NCI-H2227 treated with DMSO at 0.1 percent for 48 hours (cell line): ENCODE measurements at regions not wholly inside any gene's neighbourhood (a gene's known extent, or its start where the extent isn't known, plus 50 kb on each side); places are given as distances from the start of the nearest gene placed in this dataset.

ENCODE experiments used
- DNase-seq: peaks from one replicate; lab custom pipeline; 2025; lab: John Stamatoyannopoulos, UW

- DNase-seq, result no peak
Measured at GRCh38 chr4:4772534-4772933, 86.9 kb upstream of the MSX1 start.

DNA sequence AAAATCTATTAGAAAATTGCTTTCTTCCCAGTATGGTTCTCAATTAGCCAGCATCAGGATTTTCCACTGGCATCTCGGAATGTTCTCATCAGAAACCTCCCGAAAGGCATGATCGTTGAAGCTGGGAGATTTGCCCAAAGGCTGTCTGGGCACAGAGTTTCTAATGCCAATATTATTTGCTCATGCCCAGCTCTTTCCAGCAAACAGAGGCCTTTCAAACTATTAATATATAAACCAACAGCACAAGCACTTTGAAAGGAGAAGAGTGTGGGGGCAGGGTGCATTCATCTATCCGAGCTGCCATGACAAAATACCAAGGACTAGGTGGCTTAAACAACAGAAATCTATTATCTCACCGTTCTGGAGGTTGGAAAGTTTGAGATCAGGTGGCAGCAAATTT, 88.3 kb upstream of the MSX1 start:
- DNase-seq, result no peak

DNA sequence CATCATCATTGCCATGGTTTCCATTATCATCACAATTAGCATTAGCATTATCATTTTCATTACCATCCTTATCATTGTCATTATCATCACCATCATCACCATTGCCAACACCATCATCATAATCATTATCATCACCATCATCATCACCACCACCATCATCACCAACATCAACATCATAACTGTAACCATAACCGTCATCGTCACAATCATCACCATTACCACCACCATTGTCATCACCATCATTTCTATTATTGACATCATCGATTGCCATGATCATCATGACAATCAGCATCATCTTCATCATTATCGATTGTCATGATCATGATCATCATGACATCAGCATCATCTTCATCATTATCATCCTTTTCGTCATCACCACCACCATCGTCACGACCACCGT, 88.9 kb upstream of the MSX1 start:
- no peak for DNase-seq

DNA sequence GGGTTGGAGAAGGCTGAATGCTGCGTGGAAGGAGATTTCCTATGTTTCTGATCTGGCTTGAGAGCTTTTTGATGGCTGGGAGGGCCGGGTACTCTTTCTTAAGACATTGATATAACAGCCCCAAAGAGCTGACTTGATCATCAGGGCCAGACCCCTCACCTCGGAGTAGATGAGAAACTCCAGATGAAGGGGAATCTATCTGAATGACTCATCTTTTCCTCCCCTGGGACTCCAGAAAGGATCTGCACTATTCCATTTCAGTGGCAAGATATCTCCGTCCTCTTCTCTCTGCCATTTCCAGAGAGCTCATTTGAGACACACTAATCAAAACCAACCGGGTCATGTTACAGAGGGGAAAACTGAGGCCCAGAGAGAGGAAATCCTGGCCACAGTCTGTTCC, 92.9 kb upstream of the MSX1 start:
- DNase-seq, result no peak

DNA sequence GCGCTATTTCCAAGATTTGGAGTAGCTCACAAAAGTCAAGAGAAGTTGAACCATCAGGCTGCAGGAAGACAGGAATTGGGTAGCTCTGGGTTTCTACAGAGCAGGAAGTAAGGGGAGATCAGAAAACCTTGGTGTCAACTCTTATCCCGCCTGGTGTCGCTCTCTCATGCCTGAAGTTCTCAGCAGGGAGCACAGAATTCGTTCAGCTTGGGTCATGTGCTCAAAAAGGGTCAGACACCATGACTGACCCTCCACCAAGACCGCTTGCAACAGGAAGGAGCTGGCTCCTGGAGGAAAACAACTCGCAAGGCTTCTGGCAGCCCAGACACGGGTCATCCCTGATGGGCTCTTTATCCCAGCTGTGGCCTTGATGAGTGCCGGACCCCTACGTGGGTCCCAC, 93.7 kb upstream of the MSX1 start:
- DNase-seq, result no peak

GRCh38 chr4:4764558-4764905, 94.9 kb upstream of the MSX1 start:
- DNase-seq, result no peak

DNA sequence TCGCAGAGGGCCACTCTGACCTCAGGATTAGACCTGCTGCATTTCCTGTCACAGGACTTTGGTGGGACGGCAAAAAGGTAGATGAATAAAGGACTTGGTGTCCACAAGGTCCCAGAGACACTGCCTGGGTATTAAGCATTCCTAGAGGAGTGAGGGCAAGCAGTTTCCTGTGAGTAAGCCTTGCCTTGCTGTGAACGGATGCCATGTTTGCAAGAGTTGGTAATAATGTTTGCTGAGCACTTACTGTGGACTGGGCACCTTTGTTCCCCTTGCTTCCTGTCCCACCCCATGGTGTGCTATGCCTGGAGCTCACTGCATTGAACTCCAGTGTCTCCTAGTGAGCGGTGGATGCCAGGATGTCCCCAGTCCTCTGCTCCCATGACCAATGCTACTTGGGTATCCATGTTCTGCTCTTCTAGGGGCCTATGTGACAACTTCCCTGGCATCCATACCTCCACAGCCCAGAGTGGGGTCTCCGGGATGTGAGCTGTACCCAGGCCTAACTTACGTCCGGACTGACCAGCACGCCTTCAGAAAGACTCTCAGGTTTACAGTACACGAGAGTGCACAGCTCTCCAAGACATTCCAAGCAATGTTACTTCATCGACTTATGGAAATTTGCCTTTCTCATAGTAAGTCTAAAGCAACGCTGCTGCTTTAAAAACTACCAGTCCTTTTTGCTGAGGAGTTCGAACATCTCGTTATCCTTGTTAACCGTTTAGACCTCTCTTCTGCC, 95.5 kb upstream of the MSX1 start:
- no peak for DNase-seq

DNA sequence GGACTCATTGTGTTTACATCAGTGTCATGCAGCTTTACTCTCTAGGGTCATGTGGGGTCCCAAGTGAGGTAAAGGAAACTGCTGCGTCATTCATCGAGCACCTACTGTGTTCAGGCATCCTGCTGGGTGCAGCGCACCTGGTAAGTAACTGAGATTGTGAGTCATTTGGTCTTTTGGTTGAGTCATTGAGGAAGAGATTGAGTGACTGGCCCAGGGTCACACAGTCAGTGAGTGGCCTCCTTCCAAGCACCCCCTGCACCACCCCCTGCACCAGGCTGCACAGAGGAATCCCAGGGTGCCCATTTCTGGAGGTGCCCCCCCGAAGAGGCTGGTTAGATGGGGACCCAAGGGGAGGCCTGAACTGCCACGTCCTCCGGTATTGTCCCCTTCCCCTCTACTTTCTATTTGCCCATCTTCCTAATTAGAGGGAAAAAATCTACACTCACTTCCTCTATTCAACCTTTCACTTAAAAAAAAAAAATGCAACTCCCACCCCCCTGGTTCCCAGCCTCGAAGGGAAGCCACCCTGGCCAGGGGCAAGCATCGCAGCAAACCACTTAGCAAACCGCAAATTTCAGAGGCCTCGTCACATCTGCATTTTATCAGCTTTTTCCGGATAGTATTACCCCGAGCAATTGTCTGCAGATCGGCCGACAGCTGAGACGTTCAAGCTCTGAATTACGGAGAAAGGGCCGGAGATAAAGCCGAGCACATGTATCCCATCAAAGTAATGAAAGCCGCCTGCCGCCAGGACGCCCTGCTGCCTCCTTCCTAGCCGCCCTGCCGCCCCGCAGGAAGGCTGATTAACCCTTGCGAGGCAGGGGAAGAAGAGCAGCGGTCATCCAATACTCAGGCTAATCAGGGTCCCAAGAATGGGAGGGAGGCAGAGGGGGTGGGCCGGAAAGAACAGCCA, 96.3 kb upstream of the MSX1 start:
- no peak for DNase-seq

DNA sequence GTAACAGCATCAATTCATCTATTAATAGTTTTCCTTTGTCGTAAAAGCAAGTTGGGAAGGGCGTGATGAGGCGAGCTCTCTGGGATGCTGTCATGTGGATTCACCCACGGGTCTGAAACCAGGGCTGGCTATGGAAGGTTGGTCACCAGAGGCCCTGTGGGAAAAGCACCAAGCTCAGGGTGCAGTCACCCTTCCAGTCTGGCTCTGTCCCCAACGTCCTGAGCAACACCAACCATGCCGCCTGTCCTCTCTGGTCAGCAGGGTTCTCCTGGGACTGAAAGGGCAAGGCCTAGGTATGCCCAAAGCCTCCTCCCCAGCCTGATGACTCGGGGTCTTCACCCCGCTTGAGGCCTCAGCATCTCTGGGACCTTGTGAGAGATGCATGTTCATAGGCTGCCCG, 97.2 kb upstream of the MSX1 start:
- DNase-seq, result no peak

GRCh38 chr4:4761128-4761982, 98.1 kb upstream of the MSX1 start:
- peak; percentile 32 for DNase-seq

DNA sequence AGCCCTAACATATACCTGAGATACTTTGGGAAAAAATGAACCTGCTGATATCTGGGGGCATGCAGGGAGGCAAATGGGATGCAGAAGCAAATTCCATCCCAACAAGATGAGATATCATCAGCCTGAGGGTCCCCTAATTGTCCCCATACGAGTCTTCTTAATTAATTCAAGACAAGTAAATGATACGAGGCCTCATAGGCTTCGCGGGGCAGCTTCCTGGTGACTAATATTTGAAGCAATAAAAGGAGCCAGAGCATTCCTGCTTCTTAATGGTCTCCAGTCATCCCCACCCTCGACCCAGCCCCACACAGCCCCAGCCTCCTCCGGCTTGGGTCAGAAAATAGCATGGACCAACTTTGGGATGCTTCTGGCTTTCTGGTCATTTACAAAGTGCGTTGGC, 99.6 kb upstream of the MSX1 start:
- no peak for DNase-seq

DNA sequence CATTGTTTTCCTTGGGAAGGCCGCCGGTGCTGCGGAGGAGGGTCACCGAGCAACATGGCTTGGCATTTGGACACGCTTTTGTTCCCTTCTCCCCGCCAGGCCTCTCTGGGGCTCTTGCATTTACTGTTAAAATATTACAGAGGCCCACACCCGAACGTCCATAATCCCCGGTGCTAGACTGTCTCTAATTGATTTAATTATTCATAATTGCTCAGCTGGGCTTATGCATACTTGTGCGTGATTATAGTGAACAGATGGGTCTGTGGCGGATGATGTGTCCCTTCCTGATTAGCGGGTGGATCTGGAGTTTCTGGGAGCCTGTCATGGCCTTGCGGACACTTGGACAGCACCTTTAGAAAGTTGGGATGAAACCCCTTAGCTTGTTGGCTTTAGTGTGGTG, 100.2 kb upstream of the MSX1 start:
- no peak for DNase-seq

DNA sequence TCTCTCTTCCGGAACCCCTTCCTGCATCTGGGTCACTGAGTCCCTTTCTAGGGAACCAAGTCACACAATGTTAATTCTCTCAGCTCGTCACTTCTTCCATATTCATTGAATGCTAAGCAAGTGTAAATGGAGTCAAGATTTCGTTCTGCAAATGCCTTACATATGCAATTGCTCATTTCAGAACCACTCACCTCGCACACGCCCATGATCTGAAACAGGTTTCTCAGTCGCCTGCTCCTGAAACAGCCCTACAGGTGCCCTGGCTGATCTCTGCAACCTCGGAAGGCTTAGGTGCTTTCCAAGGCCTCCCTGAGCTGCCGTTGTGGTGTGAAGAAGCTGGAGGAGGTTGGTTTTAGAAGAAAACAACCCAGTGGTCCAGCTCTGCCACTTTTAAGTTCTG, 100.8 kb upstream of the MSX1 start:
- DNase-seq, result no peak

GRCh38 chr4:4755306-4755705, 104.2 kb upstream of the MSX1 start:
- DNase-seq, result no peak

DNA sequence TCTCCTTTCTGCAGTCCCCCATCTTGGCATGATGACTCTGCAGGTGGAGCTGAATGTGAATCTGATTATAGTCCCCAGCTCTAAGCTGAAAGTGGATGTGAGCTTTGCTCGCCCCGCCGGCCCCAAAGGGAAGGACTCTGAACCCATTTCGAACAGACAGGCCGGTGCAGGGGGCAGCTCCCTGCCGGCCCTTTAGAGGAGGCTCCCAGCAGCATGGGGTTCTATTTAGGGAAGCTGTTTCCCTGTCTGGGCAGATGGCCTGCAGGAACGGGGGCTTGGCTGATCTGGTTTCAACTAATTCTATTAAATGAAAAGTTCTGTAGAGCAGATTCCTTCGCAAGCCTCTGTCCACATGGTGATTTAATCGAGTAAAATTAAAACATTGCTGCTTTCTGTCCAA, 104.8 kb upstream of the MSX1 start:
- DNase-seq, result no peak

- no peak for DNase-seq
Measured at GRCh38 chr4:4753643-4754042, 105.8 kb upstream of the MSX1 start.

- no peak for DNase-seq
Measured at GRCh38 chr4:4752576-4753401, 106.7 kb upstream of the MSX1 start.

DNA sequence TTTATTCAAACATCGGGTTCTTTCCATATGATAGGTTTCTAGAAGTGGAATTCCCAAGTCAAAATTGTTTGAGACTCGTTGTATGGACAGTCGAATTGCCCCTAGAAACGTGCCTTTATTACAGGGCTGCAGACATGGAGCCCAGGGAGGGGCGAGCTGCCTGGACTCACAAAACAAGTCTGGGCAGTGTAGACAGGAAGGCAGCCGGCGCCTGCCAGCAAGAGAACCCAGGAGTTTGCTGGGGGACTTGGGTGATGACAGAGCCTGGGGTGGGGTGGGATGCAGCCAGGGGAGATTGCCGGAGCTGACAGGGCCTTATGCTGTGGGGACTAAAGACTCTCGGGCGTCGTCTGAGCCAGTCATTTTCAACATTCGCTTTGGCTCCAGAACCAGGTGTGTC, 107.4 kb upstream of the MSX1 start:
- DNase-seq, result no peak

GRCh38 chr4:4750187-4750586, 109.3 kb upstream of the MSX1 start:
- DNase-seq, result no peak

DNA sequence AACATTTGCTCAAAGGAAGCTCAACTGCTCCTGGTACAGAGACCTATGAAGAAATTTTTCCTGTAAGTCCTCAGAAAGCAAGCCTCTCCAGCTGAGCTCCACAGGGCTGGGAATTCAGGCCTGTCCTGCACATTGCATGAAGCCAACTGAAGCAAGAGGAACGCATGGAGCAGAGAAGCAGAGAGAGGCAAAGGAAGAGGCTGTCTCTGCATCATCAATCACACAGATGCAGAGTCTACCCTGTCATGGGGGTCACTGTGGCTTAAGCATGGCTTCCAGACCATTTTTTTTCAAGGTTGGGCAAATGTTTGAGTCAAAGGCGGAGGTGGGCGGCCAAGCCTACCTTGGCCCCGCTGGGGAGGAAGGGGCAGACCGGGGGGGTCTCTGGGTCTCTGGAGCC, 110.3 kb upstream of the MSX1 start:
- no peak for DNase-seq

DNA sequence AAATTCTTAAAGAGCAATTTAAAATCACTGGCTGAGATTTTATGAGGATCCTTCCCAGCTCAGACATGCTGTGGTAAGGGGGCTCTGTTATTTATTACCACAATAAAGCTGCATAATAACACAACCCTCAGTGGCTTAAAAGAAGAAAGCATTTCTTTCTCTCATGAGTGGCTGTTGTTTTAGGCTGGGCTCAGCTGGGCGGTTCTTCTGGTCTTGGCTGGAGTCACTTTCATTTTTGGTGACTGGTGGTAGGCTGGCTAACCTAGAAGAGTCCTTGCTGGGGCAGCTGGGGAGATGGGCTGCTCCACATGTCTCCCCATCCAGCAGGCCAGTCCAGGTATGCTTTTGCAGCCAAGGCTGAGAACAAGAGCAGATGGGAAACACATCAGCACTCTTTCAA, 113.0 kb upstream of the MSX1 start:
- DNase-seq, result no peak

GRCh38 chr4:4740071-4740470, 119.4 kb upstream of the MSX1 start:
- no peak for DNase-seq
